Natural killer cell (primary cell): ENCODE measurements at regions not wholly inside any gene's neighbourhood (a gene's known extent, or its start where the extent isn't known, plus 50 kb on each side); places are given as distances from the start of the nearest gene placed in this dataset.
"Not testable (repeated sequence)": the region's sequence is repeated elsewhere in the genome, so short reads cannot be mapped to it uniquely, and the experiment has no call there.

ENCODE experiments used
- ATAC-seq, 3 donors: fragments of 150-1000 bp in 2 of 3; fragments of 200-7000 bp in 1 of 3; cut with Tn5 transposase; 1 replicate in 1 of 3; 2 replicates in 2 of 3; pipeline ENCODE4 v1.10.0; 2021; ENCODE audit warnings: mild to moderate bottlenecking in 2 of 3, moderate library complexity in 2 of 3
- DNase-seq, 2 donors: peaks; one replicate each; pipeline versions ENCODE4 v3.0.0 to v3.0.0-alpha.2; 2013 to 2021; ENCODE audit warnings: mixed read lengths in 1 of 2
- H3K27ac ChIP-seq: one replicate; pipeline ENCODE4 v1.5.1; 2013; ENCODE audit warnings: mild to moderate bottlenecking, low read length
- H3K27me3 ChIP-seq: one replicate; pipeline ENCODE4 v1.6.1; 2013; ENCODE audit warnings: low read length; ENCODE audit not compliant: control insufficient read depth, insufficient read depth
- H3K36me3 ChIP-seq: one replicate; pipeline ENCODE4 v1.6.1; 2013; ENCODE audit warnings: low read length; ENCODE audit not compliant: control insufficient read depth, insufficient read depth
- H3K4me1 ChIP-seq: one replicate; pipeline ENCODE4 v1.6.1; 2013; ENCODE audit warnings: low read length; ENCODE audit not compliant: control insufficient read depth, insufficient read depth
- H3K4me3 ChIP-seq: one replicate; pipeline ENCODE4 v1.5.1; 2013; ENCODE audit warnings: low read length
- H3K9me3 ChIP-seq: one replicate; pipeline ENCODE4 v1.6.1; 2013; ENCODE audit warnings: low read length; ENCODE audit not compliant: control insufficient read depth, insufficient read depth
- H3K27ac Mint-ChIP-seq, 2 donors: one replicate each; pipeline ENCODE4 v1.8.0; 2022; ENCODE audit warnings: mild to moderate bottlenecking in 2 of 2, mixed read lengths in 2 of 2, moderate library complexity in 1 of 2
- H3K27me3 Mint-ChIP-seq, 2 donors: one replicate each; pipeline ENCODE4 v1.8.0; 2022; ENCODE audit warnings: low read depth in 2 of 2, mixed read lengths in 2 of 2
- H3K36me3 Mint-ChIP-seq: one replicate; pipeline ENCODE4 v1.8.0; 2022; ENCODE audit warnings: mixed read lengths
- H3K4me1 Mint-ChIP-seq, 2 donors: one replicate each; pipeline ENCODE4 v1.8.0; 2022; ENCODE audit warnings: mixed read lengths in 2 of 2
- H3K4me3 Mint-ChIP-seq: one replicate; pipeline ENCODE4 v1.8.0; 2022; ENCODE audit warnings: mild to moderate bottlenecking, moderate library complexity, mixed read lengths
- H3K9me3 Mint-ChIP-seq, 2 donors: one replicate each; pipeline ENCODE4 v1.8.0; 2022; ENCODE audit warnings: mixed read lengths in 2 of 2
- WGBS: methylation state at CpG from one replicate; pipeline ENCODE4 v1.1.7; 2013; ENCODE audit warnings: missing lambda C conversion rate; ENCODE audit not compliant: insufficient coverage; 5-methylcytosine and 5-hydroxymethylcytosine counted together
- intact Hi-C: fragments of 100-400 bp; cut with micrococcal nuclease; formaldehyde crosslinking; loops from one replicate; pipeline ENCODE4 v1.14.2; 2022

- intact Hi-C loops, H3K4me1 ChIP-seq, H3K36me3 ChIP-seq, H3K36me3 Mint-ChIP-seq, H3K4me3 Mint-ChIP-seq, DNase-seq, ATAC-seq, H3K27me3 ChIP-seq, H3K27ac ChIP-seq, H3K27me3 Mint-ChIP-seq, H3K4me3 ChIP-seq, H3K9me3 Mint-ChIP-seq, H3K9me3 ChIP-seq, H3K4me1 Mint-ChIP-seq, H3K27ac Mint-ChIP-seq: not testable (repeated sequence)
- WGBS = no CpG with 5 or more reads among the region's 5 CpGs
Observed at GRCh38 chr4:118432359-118432758, 79.6 kb upstream of the PRSS12 start.

GRCh38 chr4:118433612-118434375 lies 81.0 kb upstream of the PRSS12 start:
- H3K9me3 ChIP-seq, H3K36me3 Mint-ChIP-seq, H3K4me3 Mint-ChIP-seq, H3K4me3 ChIP-seq, H3K4me1 ChIP-seq, H3K27ac ChIP-seq, intact Hi-C loops, H3K27ac Mint-ChIP-seq, H3K9me3 Mint-ChIP-seq, DNase-seq, H3K27me3 ChIP-seq, H3K4me1 Mint-ChIP-seq, ATAC-seq, H3K36me3 ChIP-seq, H3K27me3 Mint-ChIP-seq: not testable (repeated sequence)
- WGBS = 33% methylated on average over 1 of the region's 5 CpGs

GRCh38 chr4:118435415-118435814 lies 82.6 kb upstream of the PRSS12 start:
- H3K36me3 ChIP-seq, H3K4me1 Mint-ChIP-seq, H3K27me3 ChIP-seq, H3K9me3 ChIP-seq, ATAC-seq, H3K27ac ChIP-seq, H3K4me3 ChIP-seq, DNase-seq, intact Hi-C loops, H3K27ac Mint-ChIP-seq, H3K9me3 Mint-ChIP-seq, H3K36me3 Mint-ChIP-seq, H3K27me3 Mint-ChIP-seq, H3K4me3 Mint-ChIP-seq, H3K4me1 ChIP-seq: not testable (repeated sequence)
- 94% methylated on average over 3 of the region's 3 CpGs for WGBS

GRCh38 chr4:118442115-118442837 lies 89.5 kb upstream of the PRSS12 start:
- ATAC-seq, H3K36me3 Mint-ChIP-seq, H3K4me3 ChIP-seq, H3K9me3 ChIP-seq, H3K27ac Mint-ChIP-seq, DNase-seq, H3K36me3 ChIP-seq, intact Hi-C loops, H3K4me1 ChIP-seq, H3K27ac ChIP-seq, H3K4me3 Mint-ChIP-seq, H3K27me3 ChIP-seq, H3K27me3 Mint-ChIP-seq, H3K9me3 Mint-ChIP-seq, H3K4me1 Mint-ChIP-seq: not testable (repeated sequence)
- 75% methylated on average over 2 of the region's 8 CpGs for WGBS

GRCh38 chr4:118447397-118447796 lies 94.6 kb upstream of the PRSS12 start:
- H3K4me1 Mint-ChIP-seq, H3K27me3 ChIP-seq, H3K27me3 Mint-ChIP-seq, intact Hi-C loops, H3K9me3 ChIP-seq, H3K27ac Mint-ChIP-seq, H3K36me3 Mint-ChIP-seq, H3K36me3 ChIP-seq, H3K4me3 Mint-ChIP-seq, DNase-seq, H3K27ac ChIP-seq, ATAC-seq, H3K4me1 ChIP-seq, H3K9me3 Mint-ChIP-seq, H3K4me3 ChIP-seq: not testable (repeated sequence)
- WGBS = 96% methylated on average over 1 of the region's 3 CpGs

- DNase-seq, H3K36me3 Mint-ChIP-seq, H3K27ac ChIP-seq, H3K27me3 ChIP-seq, H3K4me1 Mint-ChIP-seq, intact Hi-C loops, ATAC-seq, H3K9me3 Mint-ChIP-seq, H3K4me3 Mint-ChIP-seq, H3K4me3 ChIP-seq, H3K4me1 ChIP-seq, H3K9me3 ChIP-seq, H3K36me3 ChIP-seq, H3K27ac Mint-ChIP-seq, H3K27me3 Mint-ChIP-seq: not testable (repeated sequence)
- 64% methylated on average over 1 of the region's 1 CpG for WGBS
Observed at GRCh38 chr4:118454857-118455256, 102.1 kb upstream of the PRSS12 start.

- intact Hi-C loops, H3K4me1 ChIP-seq, H3K4me3 Mint-ChIP-seq, H3K36me3 Mint-ChIP-seq, H3K27ac Mint-ChIP-seq, H3K27ac ChIP-seq, H3K36me3 ChIP-seq, H3K4me1 Mint-ChIP-seq, DNase-seq, H3K4me3 ChIP-seq, H3K27me3 Mint-ChIP-seq, H3K9me3 ChIP-seq, H3K9me3 Mint-ChIP-seq, ATAC-seq, H3K27me3 ChIP-seq: not testable (repeated sequence)
- WGBS = 91% methylated on average over 4 of the region's 5 CpGs
Observed at GRCh38 chr4:118461435-118461834, 108.6 kb upstream of the PRSS12 start.

GRCh38 chr4:118465831-118466230 lies 113.0 kb upstream of the PRSS12 start:
- H3K4me1 Mint-ChIP-seq, H3K4me1 ChIP-seq, H3K36me3 Mint-ChIP-seq, H3K9me3 Mint-ChIP-seq, H3K27ac Mint-ChIP-seq, H3K36me3 ChIP-seq, H3K27me3 ChIP-seq, ATAC-seq, H3K27ac ChIP-seq, H3K4me3 ChIP-seq, intact Hi-C loops, H3K27me3 Mint-ChIP-seq, H3K4me3 Mint-ChIP-seq, H3K9me3 ChIP-seq, DNase-seq: not testable (repeated sequence)
- 64% methylated on average over 1 of the region's 2 CpGs for WGBS
